ENCODE measurements at regions not wholly inside any gene's neighbourhood (a gene's known extent, or its start where the extent isn't known, plus 50 kb on each side); places are given as distances from the start of the nearest gene placed in this dataset.

GRCh38 chr3:154976072-154976983, 103.8 kb upstream of the MME start:
- no peak for DNase-seq (ENCODE audit: low read depth in 2 of 2)

GRCh38 chr3:154973851-154974250, 106.3 kb upstream of the MME start:
- no peak for DNase-seq (ENCODE audit: low read depth in 2 of 2)

GRCh38 chr3:154972951-154973350, 107.2 kb upstream of the MME start:
- DNase-seq (ENCODE audit: low read depth in 2 of 2): peak; percentile 87 to 88

GRCh38 chr3:154971771-154972326, 108.3 kb upstream of the MME start:
- peak; percentile 78 to 81 for DNase-seq (ENCODE audit: low read depth in 2 of 2)

- DNase-seq (ENCODE audit: low read depth in 2 of 2): peak; percentile 45 to 46
Observed at GRCh38 chr3:154971341-154971740, 108.8 kb upstream of the MME start.

GRCh38 chr3:154970797-154971196, 109.3 kb upstream of the MME start:
- peak; percentile 85 to 88 for DNase-seq (ENCODE audit: low read depth in 2 of 2)

- no peak for DNase-seq (ENCODE audit: low read depth in 2 of 2)
Observed at GRCh38 chr3:154969366-154969765, 110.8 kb upstream of the MME start.

- DNase-seq (ENCODE audit: low read depth in 2 of 2): peak; percentile 45 to 60
Observed at GRCh38 chr3:154967090-154967489, 113.0 kb upstream of the MME start.

GRCh38 chr3:154956815-154957214, 123.3 kb upstream of the MME start:
- no peak for DNase-seq (ENCODE audit: low read depth in 2 of 2)

GRCh38 chr3:154955907-154956533, 124.1 kb upstream of the MME start:
- DNase-seq (ENCODE audit: low read depth in 2 of 2): no peak

- peak; percentile 38 to 40 for DNase-seq (ENCODE audit: low read depth in 2 of 2)
Observed at GRCh38 chr3:154954757-154955156, 125.4 kb upstream of the MME start.

- no peak for DNase-seq (ENCODE audit: low read depth in 2 of 2)
Observed at GRCh38 chr3:154953538-154953937, 126.6 kb upstream of the MME start.

GRCh38 chr3:154952553-154952952, 127.6 kb upstream of the MME start:
- no peak for DNase-seq (ENCODE audit: low read depth in 2 of 2)

GRCh38 chr3:154943981-154944380, 136.1 kb upstream of the MME start:
- DNase-seq (ENCODE audit: low read depth in 2 of 2): no peak

- no peak for DNase-seq (ENCODE audit: low read depth in 2 of 2)
Observed at GRCh38 chr3:154942827-154943226, 137.3 kb upstream of the MME start.

GRCh38 chr3:154936196-154936595, 143.9 kb upstream of the MME start:
- no peak for DNase-seq (ENCODE audit: low read depth in 2 of 2)

- DNase-seq (ENCODE audit: low read depth in 2 of 2): no peak
Observed at GRCh38 chr3:154933581-154933980, 146.5 kb upstream of the MME start.

- DNase-seq (ENCODE audit: low read depth in 2 of 2): no peak
Observed at GRCh38 chr3:154932633-154933032, 147.5 kb upstream of the MME start.

- peak; percentile 33 to 34 for DNase-seq (ENCODE audit: low read depth in 2 of 2)
Observed at GRCh38 chr3:154931484-154931883, 148.6 kb upstream of the MME start.

- no peak for DNase-seq (ENCODE audit: low read depth in 2 of 2)
Observed at GRCh38 chr3:154926721-154927120, 153.4 kb upstream of the MME start.

GRCh38 chr3:154921351-154921750, 158.8 kb upstream of the MME start:
- DNase-seq (ENCODE audit: low read depth in 2 of 2): no peak

GRCh38 chr3:154919226-154919625, 160.9 kb upstream of the MME start:
- no peak for DNase-seq (ENCODE audit: low read depth in 2 of 2)

GRCh38 chr3:154904328-154904727, 175.8 kb upstream of the MME start:
- DNase-seq (ENCODE audit: low read depth in 2 of 2): no peak

Data from fibroblast of skin of left quadriceps (primary cell).